ENCODE measurements at regions not wholly inside any gene's neighbourhood (a gene's known extent, or its start where the extent isn't known, plus 50 kb on each side); places are given as distances from the start of the nearest gene placed in this dataset.

DNA sequence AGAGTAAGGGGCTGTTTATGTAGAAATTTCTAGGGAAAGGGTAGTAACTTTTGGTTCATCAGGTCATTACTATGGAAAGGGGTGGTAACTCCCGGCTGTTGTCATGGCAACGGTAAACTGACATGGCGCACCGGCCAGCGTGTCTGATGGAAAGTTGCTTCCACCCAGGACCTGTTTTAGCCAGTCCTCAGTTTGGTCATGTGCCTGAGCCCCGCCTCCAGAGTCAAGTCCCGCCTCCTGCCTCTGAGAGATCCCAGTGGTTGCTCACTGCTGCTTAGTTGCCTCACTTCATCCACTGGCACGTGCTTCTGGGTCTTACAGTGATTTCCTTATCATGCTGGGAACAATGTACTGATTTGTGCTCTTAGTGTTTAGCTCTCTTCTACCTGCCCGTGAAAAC, 455.2 kb upstream of the ZNF507 start:
- TF ChIP-seq, protein P1, sequence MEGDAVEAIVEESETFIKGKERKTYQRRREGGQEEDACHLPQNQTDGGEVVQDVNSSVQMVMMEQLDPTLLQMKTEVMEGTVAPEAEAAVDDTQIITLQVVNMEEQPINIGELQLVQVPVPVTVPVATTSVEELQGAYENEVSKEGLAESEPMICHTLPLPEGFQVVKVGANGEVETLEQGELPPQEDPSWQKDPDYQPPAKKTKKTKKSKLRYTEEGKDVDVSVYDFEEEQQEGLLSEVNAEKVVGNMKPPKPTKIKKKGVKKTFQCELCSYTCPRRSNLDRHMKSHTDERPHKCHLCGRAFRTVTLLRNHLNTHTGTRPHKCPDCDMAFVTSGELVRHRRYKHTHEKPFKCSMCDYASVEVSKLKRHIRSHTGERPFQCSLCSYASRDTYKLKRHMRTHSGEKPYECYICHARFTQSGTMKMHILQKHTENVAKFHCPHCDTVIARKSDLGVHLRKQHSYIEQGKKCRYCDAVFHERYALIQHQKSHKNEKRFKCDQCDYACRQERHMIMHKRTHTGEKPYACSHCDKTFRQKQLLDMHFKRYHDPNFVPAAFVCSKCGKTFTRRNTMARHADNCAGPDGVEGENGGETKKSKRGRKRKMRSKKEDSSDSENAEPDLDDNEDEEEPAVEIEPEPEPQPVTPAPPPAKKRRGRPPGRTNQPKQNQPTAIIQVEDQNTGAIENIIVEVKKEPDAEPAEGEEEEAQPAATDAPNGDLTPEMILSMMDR (IDR thresholded peaks at IDR 0.05): no peak
- TF ChIP-seq POLR2A (IDR thresholded peaks at IDR 0.05): no peak
